ENCODE measurements at regions not wholly inside any gene's neighbourhood (a gene's known extent, or its start where the extent isn't known, plus 50 kb on each side); places are given as distances from the start of the nearest gene placed in this dataset.

- H3K9me3 ChIP-seq (ENCODE audit: control insufficient read depth in 5 of 5, low read length in 5 of 5), result no peaks in the 10 kb centered on the region
- H3K4me3 ChIP-seq (ENCODE audit: low read depth in 1 of 5, low read length in 5 of 5), result peak overlapping the region in 2 of 5 donors; percentile 11 to 52
- H3K9ac ChIP-seq (ENCODE audit: low read length in 5 of 5), result no peak overlapping the region
- H3K36me3 ChIP-seq (ENCODE audit: control insufficient read depth in 5 of 5, insufficient read depth in 5 of 5, low read length in 5 of 5), result no peaks in the 10 kb centered on the region
- no peaks in the 10 kb centered on the region for H3K27me3 ChIP-seq (ENCODE audit: control insufficient read depth in 5 of 5, insufficient read depth in 4 of 5, low read length in 5 of 5)
- H3K4me1 ChIP-seq (ENCODE audit: control insufficient read depth in 5 of 5, insufficient read depth in 5 of 5, low read length in 5 of 5), result peaks cover 5 to 39% (median 20%) of the 10 kb centered on the region in 5 donors
- H3K27ac ChIP-seq (ENCODE audit: low read depth, low read length), result peak overlapping the region; percentile 64
Measured at GRCh38 chr6:164098857-164099267, 684.3 kb downstream of the QKI start.

GRCh38 chr6:164097551-164098398 lies 683.3 kb downstream of the QKI start:
- Histone ChIP-seq H3K4me3 (ENCODE audit: low read depth in 1 of 5, low read length in 5 of 5) (peak overlapping the region in 2 of 5 donors; percentile 1 to 36), H3K36me3 (ENCODE audit: control insufficient read depth in 5 of 5, insufficient read depth in 5 of 5, low read length in 5 of 5) (no peaks in the 10 kb centered on the region), H3K9ac (ENCODE audit: low read length in 5 of 5) (peak overlapping the region in 2 of 5 donors; percentile 0 to 31), H3K9me3 (ENCODE audit: control insufficient read depth in 5 of 5, low read length in 5 of 5) (no peaks in the 10 kb centered on the region), H3K4me1 (ENCODE audit: control insufficient read depth in 5 of 5, insufficient read depth in 5 of 5, low read length in 5 of 5) (peaks cover 5 to 37% (median 20%) of the 10 kb centered on the region in 5 donors), H3K27me3 (ENCODE audit: control insufficient read depth in 5 of 5, insufficient read depth in 4 of 5, low read length in 5 of 5) (no peaks in the 10 kb centered on the region), H3K27ac (ENCODE audit: low read depth, low read length) (peak overlapping the region; percentile 64)

- no peak overlapping the region for H3K9ac ChIP-seq (ENCODE audit: low read length in 5 of 5)
- no peak overlapping the region for H3K4me3 ChIP-seq (ENCODE audit: low read depth in 1 of 5, low read length in 5 of 5)
- H3K9me3 ChIP-seq (ENCODE audit: control insufficient read depth in 5 of 5, low read length in 5 of 5), result no peaks in the 10 kb centered on the region
- H3K4me1 ChIP-seq (ENCODE audit: control insufficient read depth in 5 of 5, insufficient read depth in 5 of 5, low read length in 5 of 5), result peaks cover 5 to 32% (median 20%) of the 10 kb centered on the region in 5 donors
- no peaks in the 10 kb centered on the region for H3K27me3 ChIP-seq (ENCODE audit: control insufficient read depth in 5 of 5, insufficient read depth in 4 of 5, low read length in 5 of 5)
- peak overlapping the region; percentile 64 for H3K27ac ChIP-seq (ENCODE audit: low read depth, low read length)
- no peaks in the 10 kb centered on the region for H3K36me3 ChIP-seq (ENCODE audit: control insufficient read depth in 5 of 5, insufficient read depth in 5 of 5, low read length in 5 of 5)
Measured at GRCh38 chr6:164097056-164097455, 682.5 kb downstream of the QKI start.

GRCh38 chr6:164095056-164095455 lies 680.5 kb downstream of the QKI start:
- Histone ChIP-seq H3K4me1 (ENCODE audit: control insufficient read depth in 5 of 5, insufficient read depth in 5 of 5, low read length in 5 of 5) (peaks cover 5 to 27% (median 20%) of the 10 kb centered on the region in 5 donors), H3K27me3 (ENCODE audit: control insufficient read depth in 5 of 5, insufficient read depth in 4 of 5, low read length in 5 of 5) (no peaks in the 10 kb centered on the region), H3K27ac (ENCODE audit: low read depth, low read length) (no peak overlapping the region), H3K9ac (ENCODE audit: low read length in 5 of 5) (no peak overlapping the region), H3K4me3 (ENCODE audit: low read depth in 1 of 5, low read length in 5 of 5) (no peak overlapping the region), H3K9me3 (ENCODE audit: control insufficient read depth in 5 of 5, low read length in 5 of 5) (no peaks in the 10 kb centered on the region), H3K36me3 (ENCODE audit: control insufficient read depth in 5 of 5, insufficient read depth in 5 of 5, low read length in 5 of 5) (no peaks in the 10 kb centered on the region)

- no peak overlapping the region for H3K27ac ChIP-seq (ENCODE audit: low read depth, low read length)
- H3K4me3 ChIP-seq (ENCODE audit: low read depth in 1 of 5, low read length in 5 of 5), result no peak overlapping the region
- H3K4me1 ChIP-seq (ENCODE audit: control insufficient read depth in 5 of 5, insufficient read depth in 5 of 5, low read length in 5 of 5), result peaks cover 2 to 24% (median 20%) of the 10 kb centered on the region in 5 donors
- H3K9ac ChIP-seq (ENCODE audit: low read length in 5 of 5), result no peak overlapping the region
- H3K9me3 ChIP-seq (ENCODE audit: control insufficient read depth in 5 of 5, low read length in 5 of 5), result no peaks in the 10 kb centered on the region
- no peaks in the 10 kb centered on the region for H3K36me3 ChIP-seq (ENCODE audit: control insufficient read depth in 5 of 5, insufficient read depth in 5 of 5, low read length in 5 of 5)
- no peaks in the 10 kb centered on the region for H3K27me3 ChIP-seq (ENCODE audit: control insufficient read depth in 5 of 5, insufficient read depth in 4 of 5, low read length in 5 of 5)
Measured at GRCh38 chr6:164087870-164088269, 673.4 kb downstream of the QKI start.

GRCh38 chr6:164087211-164087610 lies 672.7 kb downstream of the QKI start:
- H3K27ac ChIP-seq (ENCODE audit: low read depth, low read length), result no peak overlapping the region
- H3K27me3 ChIP-seq (ENCODE audit: control insufficient read depth in 5 of 5, insufficient read depth in 4 of 5, low read length in 5 of 5), result no peaks in the 10 kb centered on the region
- H3K9me3 ChIP-seq (ENCODE audit: control insufficient read depth in 5 of 5, low read length in 5 of 5), result no peaks in the 10 kb centered on the region
- no peak overlapping the region for H3K4me3 ChIP-seq (ENCODE audit: low read depth in 1 of 5, low read length in 5 of 5)
- H3K4me1 ChIP-seq (ENCODE audit: control insufficient read depth in 5 of 5, insufficient read depth in 5 of 5, low read length in 5 of 5), result peaks cover 2 to 24% (median 20%) of the 10 kb centered on the region in 5 donors
- no peaks in the 10 kb centered on the region for H3K36me3 ChIP-seq (ENCODE audit: control insufficient read depth in 5 of 5, insufficient read depth in 5 of 5, low read length in 5 of 5)
- H3K9ac ChIP-seq (ENCODE audit: low read length in 5 of 5), result no peak overlapping the region

- Histone ChIP-seq H3K4me3 (ENCODE audit: low read depth in 1 of 5, low read length in 5 of 5) (peak overlapping the region; percentile 43 to 51 (median 49)), H3K27me3 (ENCODE audit: control insufficient read depth in 5 of 5, insufficient read depth in 4 of 5, low read length in 5 of 5) (no peaks in the 10 kb centered on the region), H3K4me1 (ENCODE audit: control insufficient read depth in 5 of 5, insufficient read depth in 5 of 5, low read length in 5 of 5) (peaks cover 2 to 24% (median 20%) of the 10 kb centered on the region in 5 donors), H3K36me3 (ENCODE audit: control insufficient read depth in 5 of 5, insufficient read depth in 5 of 5, low read length in 5 of 5) (no peaks in the 10 kb centered on the region), H3K9me3 (ENCODE audit: control insufficient read depth in 5 of 5, low read length in 5 of 5) (no peaks in the 10 kb centered on the region), H3K9ac (ENCODE audit: low read length in 5 of 5) (peak overlapping the region in 3 of 5 donors; percentile 69 to 79 (median 70)), H3K27ac (ENCODE audit: low read depth, low read length) (peak overlapping the region; percentile 97)
Measured at GRCh38 chr6:164086076-164086887, 671.8 kb downstream of the QKI start.

- Histone ChIP-seq H3K27ac (ENCODE audit: low read depth, low read length) (peak overlapping the region; percentile 97), H3K9ac (ENCODE audit: low read length in 5 of 5) (peak overlapping the region in 4 of 5 donors; percentile 43 to 79 (median 72)), H3K9me3 (ENCODE audit: control insufficient read depth in 5 of 5, low read length in 5 of 5) (no peaks in the 10 kb centered on the region)
Measured at GRCh38 chr6:164085091-164086075, 670.9 kb downstream of the QKI start.

GRCh38 chr6:164079275-164079600 lies 664.7 kb downstream of the QKI start:
- Histone ChIP-seq H3K4me3 (ENCODE audit: low read depth in 1 of 5, low read length in 5 of 5) (no peak overlapping the region), H3K9me3 (ENCODE audit: control insufficient read depth in 5 of 5, low read length in 5 of 5) (no peaks in the 10 kb centered on the region), H3K27me3 (ENCODE audit: control insufficient read depth in 5 of 5, insufficient read depth in 4 of 5, low read length in 5 of 5) (no peaks in the 10 kb centered on the region), H3K4me1 (ENCODE audit: control insufficient read depth in 5 of 5, insufficient read depth in 5 of 5, low read length in 5 of 5) (peaks cover 0 to 12% (median 9%) of the 10 kb centered on the region in 5 donors), H3K36me3 (ENCODE audit: control insufficient read depth in 5 of 5, insufficient read depth in 5 of 5, low read length in 5 of 5) (no peaks in the 10 kb centered on the region), H3K9ac (ENCODE audit: low read length in 5 of 5) (no peak overlapping the region), H3K27ac (ENCODE audit: low read depth, low read length) (no peak overlapping the region)

More at GRCh38 chr6:164085091-164086075, 670.9 kb downstream of the QKI start:
- no peaks in the 10 kb centered on the region for H3K36me3 ChIP-seq (ENCODE audit: control insufficient read depth in 5 of 5, insufficient read depth in 5 of 5, low read length in 5 of 5)
- H3K4me1 ChIP-seq (ENCODE audit: control insufficient read depth in 5 of 5, insufficient read depth in 5 of 5, low read length in 5 of 5), result peaks cover 2 to 24% (median 20%) of the 10 kb centered on the region in 5 donors
- peak overlapping the region; percentile 43 to 51 (median 49) for H3K4me3 ChIP-seq (ENCODE audit: low read depth in 1 of 5, low read length in 5 of 5)
- H3K27me3 ChIP-seq (ENCODE audit: control insufficient read depth in 5 of 5, insufficient read depth in 4 of 5, low read length in 5 of 5), result no peaks in the 10 kb centered on the region

Data from subcutaneous abdominal adipose tissue (tissue), 5 donors.